IMR-90 (cell line): ENCODE measurements at regions not wholly inside any gene's neighbourhood (a gene's known extent, or its start where the extent isn't known, plus 50 kb on each side); places are given as distances from the start of the nearest gene placed in this dataset.

Source experiments
- ATAC-seq: fragments of 200-7000 bp; cut with Tn5 transposase; 2 replicates; pipeline ENCODE4 v1.9.1; 2020; ENCODE audit warnings: low read depth, mild to moderate bottlenecking, moderate library complexity
- BruUV-seq: library from RNA; stranded (reverse); fragments of 400-500 nt; replicated peaks from 2 replicates; lab custom pipeline; 2021; lab: Mats Ljungman, UMichigan
- CTCF ChIA-PET: fragments of 300-600 bp; formaldehyde crosslinking; extraction: SDS; loops from one replicate; lab custom pipeline; 2021; ENCODE audit warnings: antibody characterized with exemption; lab: Yijun Ruan, JAX
- POLR2A ChIA-PET: fragments of 300-600 bp; sonication (Branson Sonifier 250); formaldehyde crosslinking; loops from one replicate; lab custom pipeline; 2022; ENCODE audit warnings: antibody characterized with exemption; ENCODE audit not compliant: unreplicated experiment; lab: Charles Lee
- DNase-seq: peaks from one replicate; pipeline ENCODE4 v3.0.0; 2013
- H2AFZ ChIP-seq: replicated peaks from 2 replicates; pipeline ENCODE3; 2013; ENCODE audit warnings: low read length, mild to moderate bottlenecking; ENCODE audit not compliant: poor library complexity
- H2AK5ac ChIP-seq: 2 replicates; pipeline ENCODE4 v1.6.1; 2013; ENCODE audit warnings: low read depth, low read length, inconsistent platforms
- H2AK9ac ChIP-seq: replicated peaks from 2 replicates; pipeline ENCODE3; 2013; ENCODE audit warnings: mild to moderate bottlenecking, low read depth, low read length, moderate library complexity; ENCODE audit not compliant: poor library complexity
- H2BK120ac ChIP-seq: 2 replicates; pipeline ENCODE4 v1.6.1; 2013; ENCODE audit warnings: low read depth, low read length, inconsistent platforms
- H2BK15ac ChIP-seq: 3 replicates; pipeline ENCODE4 v1.6.1; 2013; ENCODE audit warnings: low read depth, low read length, inconsistent platforms
- H2BK20ac ChIP-seq: 2 replicates; pipeline ENCODE4 v1.6.1; 2013; ENCODE audit warnings: low read depth, mild to moderate bottlenecking, inconsistent platforms, low read length, moderate library complexity
- H2BK5ac ChIP-seq: 2 replicates; pipeline ENCODE4 v1.6.1; 2013; ENCODE audit warnings: mild to moderate bottlenecking, low read depth, low read length, inconsistent platforms; ENCODE audit not compliant: poor library complexity, severe bottlenecking
- H3K14ac ChIP-seq: replicated peaks from 2 replicates; pipeline ENCODE4 v1.6.1; 2013; ENCODE audit warnings: low read depth, low read length, inconsistent platforms
- H3K18ac ChIP-seq: 2 replicates; pipeline ENCODE4 v1.6.1; 2013; ENCODE audit warnings: low read depth, low read length, control low read depth
- H3K23ac ChIP-seq: 2 replicates; pipeline ENCODE4 v1.6.1; 2013; ENCODE audit warnings: low read depth, low read length, inconsistent platforms
- H3K27ac ChIP-seq: 2 replicates; pipeline ENCODE4 v1.5.1; 2013; ENCODE audit warnings: mild to moderate bottlenecking, control low read depth, low read length; ENCODE audit not compliant: insufficient read depth
- H3K27me3 ChIP-seq: 2 replicates; pipeline ENCODE4 v1.6.1; 2013; ENCODE audit warnings: low read length; ENCODE audit not compliant: control insufficient read depth, insufficient read depth
- H3K36me3 ChIP-seq: 2 replicates; pipeline ENCODE4 v1.6.1; 2013; ENCODE audit warnings: low read length, mixed read lengths; ENCODE audit not compliant: control insufficient read depth, insufficient read depth
- H3K4ac ChIP-seq: 2 replicates; pipeline ENCODE4 v1.6.1; 2013; ENCODE audit warnings: low read depth, low read length, inconsistent platforms
- H3K4me1 ChIP-seq: 2 replicates; pipeline ENCODE4 v1.6.1; 2013; ENCODE audit warnings: low read length, mixed read lengths; ENCODE audit not compliant: control insufficient read depth, insufficient read depth
- H3K4me2 ChIP-seq: 2 replicates; pipeline ENCODE4 v1.6.1; 2013; ENCODE audit warnings: low read depth, mild to moderate bottlenecking, control low read depth, low read length, moderate library complexity
- H3K4me3 ChIP-seq: 2 replicates; pipeline ENCODE4 v1.5.1; 2013; ENCODE audit warnings: low read depth, mild to moderate bottlenecking, control low read depth, low read length, moderate library complexity; ENCODE audit not compliant: insufficient read depth
- H3K56ac ChIP-seq: 2 replicates; pipeline ENCODE4 v1.6.1; 2013; ENCODE audit warnings: low read length, inconsistent platforms; ENCODE audit not compliant: insufficient read depth; ENCODE audit errors: extremely low read depth
- H3K79me1 ChIP-seq, 2 experiments: 2 replicates each; pipeline ENCODE4 v1.6.1; 2013; ENCODE audit warnings: low read length in 2 of 2, inconsistent platforms in 1 of 2, low read depth in 1 of 2
- H3K9ac ChIP-seq: 2 replicates; pipeline ENCODE4 v1.6.1; 2013; ENCODE audit warnings: low read depth, low read length, control low read depth
- H3K9me1 ChIP-seq: 2 replicates; pipeline ENCODE4 v1.6.1; 2013; ENCODE audit warnings: low read length, inconsistent platforms; ENCODE audit not compliant: insufficient read depth
- H3K9me3 ChIP-seq: 2 replicates; pipeline ENCODE4 v1.6.1; 2013; ENCODE audit warnings: low read length; ENCODE audit not compliant: control insufficient read depth, insufficient read depth
- H4K20me1 ChIP-seq: 2 replicates; pipeline ENCODE4 v1.6.1; 2013; ENCODE audit warnings: low read length, inconsistent platforms; ENCODE audit not compliant: insufficient read depth
- H4K5ac ChIP-seq: 2 replicates; pipeline ENCODE4 v1.6.1; 2013; ENCODE audit warnings: mild to moderate bottlenecking, low read depth, low read length, control low read depth
- H4K8ac ChIP-seq, 2 experiments: 2 replicates each; pipeline ENCODE4 v1.6.1; 2013; ENCODE audit warnings: low read depth in 2 of 2, low read length in 2 of 2, control low read depth in 1 of 2, inconsistent platforms in 1 of 2
- H4K91ac ChIP-seq: 2 replicates; pipeline ENCODE4 v1.6.1; 2013; ENCODE audit warnings: low read depth, low read length, inconsistent platforms; ENCODE audit not compliant: insufficient read depth
- BHLHE40 ChIP-seq: fragments of 150-350 bp; IDR thresholded peaks from 2 replicates; pipeline ENCODE4 v1.6.1; 2016; ENCODE audit warnings: mild to moderate bottlenecking, low read depth, low read length
- CEBPB ChIP-seq: IDR thresholded peaks from 2 replicates; pipeline ENCODE4 v1.6.1; 2012; ENCODE audit warnings: low read depth, low read length, improper control_type of control experiment
- CHD1 ChIP-seq: IDR thresholded peaks from 2 replicates; pipeline ENCODE4 v1.6.1; 2012; ENCODE audit warnings: low read depth, low read length, improper control_type of control experiment
- CTCF ChIP-seq: conservative IDR thresholded peaks from 2 replicates; pipeline ENCODE4 v1.5.1; 2012; ENCODE audit warnings: mild to moderate bottlenecking, low read depth, low read length, improper control_type of control experiment
- ELK1 ChIP-seq: fragments of 150-350 bp; IDR thresholded peaks from 2 replicates; pipeline ENCODE4 v1.6.1; 2016; ENCODE audit warnings: low read depth, mild to moderate bottlenecking, low read length, moderate library complexity, borderline replicate concordance
- FOS ChIP-seq: fragments of 150-350 bp; IDR thresholded peaks from 2 replicates; pipeline ENCODE4 v1.6.1; 2016; ENCODE audit warnings: low read depth, low read length
- MAFK ChIP-seq: IDR thresholded peaks from 2 replicates; pipeline ENCODE4 v1.6.1; 2012; ENCODE audit warnings: low read depth, low read length, improper control_type of control experiment
- MAZ ChIP-seq: IDR thresholded peaks from 2 replicates; pipeline ENCODE4 v1.6.1; 2012; ENCODE audit warnings: low read depth, mild to moderate bottlenecking, low read length, improper control_type of control experiment, moderate library complexity, borderline replicate concordance
- NFE2L2 ChIP-seq: fragments of 150-350 bp; IDR thresholded peaks from 2 replicates; pipeline ENCODE4 v1.6.1; 2016; ENCODE audit warnings: low read depth, mild to moderate bottlenecking, low read length
- POLR2A ChIP-seq: IDR thresholded peaks from 2 replicates; pipeline ENCODE4 v1.6.1; 2012; ENCODE audit warnings: mild to moderate bottlenecking, low read depth, low read length
- RAD21 ChIP-seq: IDR thresholded peaks from 2 replicates; pipeline ENCODE4 v1.6.1; 2012; ENCODE audit warnings: low read length, improper control_type of control experiment
- RFX5 ChIP-seq: IDR thresholded peaks from 2 replicates; pipeline ENCODE4 v1.8.0; 2012; ENCODE audit warnings: low read depth, mild to moderate bottlenecking, low read length, moderate library complexity
- SMC3 ChIP-seq: fragments of 150-350 bp; IDR thresholded peaks from 2 replicates; pipeline ENCODE4 v1.6.1; 2016; ENCODE audit warnings: low read depth, mild to moderate bottlenecking, antibody characterized with exemption, low read length, moderate library complexity
- USF2 ChIP-seq: fragments of 150-350 bp; IDR thresholded peaks from 2 replicates; pipeline ENCODE4 v1.6.1; 2017; ENCODE audit warnings: mild to moderate bottlenecking, antibody characterized with exemption, low read length, low read depth
- WGBS, 2 experiments: methylation state at CpG; one replicate each; pipeline versions ENCODE4 v1.1.5 to v1.1.7; 2013; ENCODE audit warnings: missing lambda C conversion rate in 2 of 2; ENCODE audit not compliant: insufficient read length in 1 of 2; ENCODE audit errors: extremely low coverage in 2 of 2; 5-methylcytosine and 5-hydroxymethylcytosine counted together
- dilution Hi-C: fragments of 300-500 bp; cut with HindIII; formaldehyde crosslinking; loops from one replicate; pipeline ENCODE4 v1.14.3; 2018; ENCODE audit warnings: low sequenced_read_pairs; ENCODE audit not compliant: unreplicated experiment
- in situ Hi-C: fragments of 300-500 bp; cut with MboI; formaldehyde crosslinking; loops from 3 replicates; pipeline ENCODE4 v1.14.3; 2019; ENCODE audit warnings: low sequenced_read_pairs, inconsistent platforms, mixed read lengths
- intact Hi-C: fragments of 100-400 bp; cut with micrococcal nuclease; formaldehyde crosslinking; loops from 2 replicates; pipeline ENCODE4 v1.10.0; 2022

- CTCF ChIA-PET = interaction anchor here (0.9 kb wide), 1 partner anchor 10 kb away, joined by 3 read pairs; no protein-coding TSS in a partner anchor
- Histone ChIP-seq H2BK20ac (no peak overlapping the region), H3K9me1 (no peaks in the 10 kb centered on the region), H3K27me3 (peaks cover 4% of the 10 kb centered on the region; the same call in 1 of the 2 replicates), H3K18ac (no peak overlapping the region), H3K36me3 (no peaks in the 10 kb centered on the region), H2BK15ac (no peak overlapping the region), H3K79me1 (no peaks in the 10 kb centered on the region), H2AK9ac (no peak overlapping the region), H3K4me1 (peaks cover 2% of the 10 kb centered on the region; the same call in 1 of the 2 replicates), H3K4ac (no peak overlapping the region), H2BK5ac (no peak overlapping the region), H2AFZ (no peak overlapping the region), H3K9ac (no peak overlapping the region), H4K8ac (no peak overlapping the region), H2AK5ac (no peak overlapping the region), H4K20me1 (no peaks in the 10 kb centered on the region), H2BK120ac (no peak overlapping the region), H3K9me3 (no peaks in the 10 kb centered on the region), H3K56ac (no peak overlapping the region), H4K91ac (no peak overlapping the region), H3K23ac (no peak overlapping the region), H3K4me3 (no peak overlapping the region), H4K5ac (no peak overlapping the region), H3K27ac (no peak overlapping the region), H3K14ac (no peak overlapping the region), H3K4me2 (no peak overlapping the region)
- in situ Hi-C loops = no loop called here
- dilution Hi-C loops = no loop called here
- no TSS peak for BruUV-seq
- no CpG with 5 or more reads among the region's 7 CpGs for WGBS, 2 experiments
- no peak for DNase-seq
- ATAC-seq = no peak
- POLR2A ChIA-PET = no interaction called here
- no peak for TF ChIP-seq MAZ
- TF ChIP-seq MAFK = no peak
- no peak for TF ChIP-seq POLR2A
- no peak for TF ChIP-seq CTCF
- TF ChIP-seq CEBPB = no peak
- TF ChIP-seq FOS = no peak
- TF ChIP-seq USF2 = no peak
- no peak for TF ChIP-seq NFE2L2
- TF ChIP-seq RAD21 = no peak
- TF ChIP-seq CHD1 = no peak
- no peak for TF ChIP-seq SMC3
- TF ChIP-seq RFX5 = no peak
- no peak for TF ChIP-seq ELK1
- no peak for TF ChIP-seq BHLHE40
- intact Hi-C loops = no loop called here
Measured at GRCh38 chr21:32136546-32136945, 142.3 kb downstream of the MIS18A start.
